HG03159 (cell line): ENCODE measurements at regions not wholly inside any gene's neighbourhood (a gene's known extent, or its start where the extent isn't known, plus 50 kb on each side); places are given as distances from the start of the nearest gene placed in this dataset.
"Not testable (repeated sequence)": the region's sequence is repeated elsewhere in the genome, so short reads cannot be mapped to it uniquely, and the experiment has no call there.

Experiments
- ATAC-seq: cut with Tn5 transposase; IDR thresholded peaks from one replicate; pipeline ENCODE4 v1.9.1; 2021; ENCODE audit warnings: mild to moderate bottlenecking, moderate library complexity; ENCODE audit not compliant: unreplicated experiment

- not testable (repeated sequence) for ATAC-seq
Measured at GRCh38 chr21:32934068-32934467, 91.7 kb upstream of the OLIG2 start.

DNA sequence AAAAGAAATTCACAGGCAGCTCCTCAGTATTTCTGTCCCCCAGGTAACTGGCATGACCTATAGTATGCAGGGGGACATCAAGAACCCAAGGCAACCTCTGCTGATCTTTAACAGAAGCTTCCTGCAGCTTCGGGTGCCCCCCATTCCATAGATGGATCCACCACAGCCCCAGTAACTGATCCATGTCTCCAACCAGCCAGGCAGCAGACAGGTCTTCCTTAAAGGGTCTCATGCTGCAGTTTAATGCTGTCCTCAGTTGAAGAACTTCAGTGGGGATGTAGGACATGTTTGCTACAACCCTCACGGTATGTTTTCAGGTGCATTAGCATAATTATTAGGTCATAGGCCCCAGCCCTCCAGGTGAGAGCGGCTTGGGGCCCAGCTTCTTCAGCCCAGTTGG lies 90.9 kb upstream of the OLIG2 start:
- ATAC-seq, result no peak

DNA sequence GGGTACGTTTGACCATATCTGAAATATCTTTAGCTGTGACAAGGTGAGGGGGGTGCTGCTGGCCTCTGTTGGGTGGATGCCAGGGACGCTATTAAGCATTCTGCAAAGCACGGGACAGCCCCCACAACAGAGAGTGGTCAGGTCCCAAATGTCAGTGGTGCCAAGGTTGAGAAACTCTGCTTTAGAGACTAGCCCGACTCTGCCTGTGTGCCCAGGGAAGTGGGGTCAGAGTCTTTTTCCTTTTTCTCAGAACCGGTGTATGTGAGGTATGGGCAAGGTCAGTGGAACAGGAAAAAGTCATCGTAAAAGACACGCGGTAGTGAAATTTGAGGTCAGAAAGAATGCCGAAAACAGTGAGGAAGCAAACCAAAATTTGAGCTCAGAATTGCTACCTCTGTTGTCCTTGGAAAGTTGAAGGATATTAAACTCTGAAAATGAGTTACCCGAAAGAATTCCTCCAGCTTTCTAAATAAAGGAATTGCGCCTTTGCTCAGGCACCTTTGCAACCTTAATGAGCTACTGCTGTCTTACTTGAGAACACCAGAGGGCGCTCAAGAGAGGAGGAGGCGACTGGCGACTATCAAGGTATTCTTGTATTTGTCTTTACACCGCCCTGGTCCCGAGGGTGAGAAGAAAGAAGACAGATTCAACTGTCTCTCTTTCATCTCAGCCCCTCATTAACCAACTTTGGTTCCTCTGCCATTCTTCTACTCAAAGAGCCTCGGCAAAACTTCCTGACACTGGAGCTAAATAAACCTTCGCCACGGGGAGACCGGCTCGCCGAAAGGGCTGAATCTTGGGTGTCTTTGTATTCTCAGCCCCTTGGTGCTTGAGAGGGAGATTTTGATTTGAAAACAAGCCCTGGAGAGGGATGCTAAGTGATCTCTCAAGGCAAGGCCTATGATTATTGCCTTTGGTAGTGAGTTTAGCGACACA lies 85.4 kb upstream of the OLIG2 start:
- no peak for ATAC-seq

DNA sequence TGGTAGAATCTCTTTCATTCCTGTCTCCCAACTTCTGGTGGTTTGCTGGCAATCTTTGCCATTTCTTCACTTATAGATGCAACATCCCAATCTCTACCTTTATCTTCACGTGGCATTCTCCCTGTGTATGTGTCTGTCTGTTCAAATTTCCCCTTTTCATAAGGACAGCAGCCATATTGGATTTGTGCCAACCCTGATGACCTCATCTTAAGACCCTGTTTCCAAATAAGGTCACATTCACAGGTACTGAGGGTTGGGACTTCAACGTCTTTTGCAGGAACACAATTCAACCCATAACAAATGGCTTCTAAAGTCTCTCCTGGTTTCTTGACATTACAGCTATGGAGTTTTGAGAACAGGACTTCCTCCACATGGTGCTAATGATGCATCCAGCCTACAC lies 84.5 kb upstream of the OLIG2 start:
- no peak for ATAC-seq

DNA sequence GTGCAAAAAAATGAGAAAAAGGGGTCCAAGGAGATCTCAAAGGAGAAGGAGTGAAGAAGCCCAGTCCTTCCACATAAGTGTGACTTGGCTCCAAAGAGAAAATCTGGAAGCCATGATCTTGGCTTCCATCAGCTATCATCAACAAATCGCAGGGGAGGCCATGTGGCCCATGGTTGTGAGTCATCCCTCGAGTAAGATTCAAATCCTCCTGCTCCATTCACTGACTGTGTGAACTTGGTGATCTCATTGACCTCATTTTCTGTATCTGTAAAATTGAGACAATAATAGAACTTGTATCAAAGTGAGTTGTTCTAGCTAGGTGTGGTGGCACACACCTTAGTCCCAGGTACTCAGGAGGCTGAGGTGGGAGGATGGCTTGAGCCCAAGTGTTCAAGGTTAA lies 79.1 kb upstream of the OLIG2 start:
- no peak for ATAC-seq

- no peak for ATAC-seq
Measured at GRCh38 chr21:32947736-32948135, 78.0 kb upstream of the OLIG2 start.

DNA sequence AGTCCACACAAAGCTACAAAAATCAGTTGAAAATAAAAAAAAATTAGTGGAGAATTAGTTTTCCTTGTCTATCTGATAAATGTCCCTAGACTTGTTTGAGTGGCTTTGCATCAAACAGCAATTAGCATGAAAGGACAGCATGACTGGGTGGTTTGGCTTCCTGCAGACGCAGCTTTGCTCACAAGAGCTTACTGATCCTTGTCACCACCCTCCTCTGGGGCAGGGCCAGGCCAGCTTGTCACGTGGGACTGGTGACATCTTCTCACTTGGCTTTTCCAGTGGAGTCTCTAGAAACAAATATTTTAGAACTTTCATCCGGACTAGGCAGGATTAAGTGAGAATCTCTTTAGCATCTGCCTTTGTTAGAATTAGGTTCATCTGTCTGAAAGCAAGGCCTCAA lies 76.0 kb upstream of the OLIG2 start:
- ATAC-seq, result no peak

GRCh38 chr21:32951041-32951440 lies 74.7 kb upstream of the OLIG2 start:
- no peak for ATAC-seq

DNA sequence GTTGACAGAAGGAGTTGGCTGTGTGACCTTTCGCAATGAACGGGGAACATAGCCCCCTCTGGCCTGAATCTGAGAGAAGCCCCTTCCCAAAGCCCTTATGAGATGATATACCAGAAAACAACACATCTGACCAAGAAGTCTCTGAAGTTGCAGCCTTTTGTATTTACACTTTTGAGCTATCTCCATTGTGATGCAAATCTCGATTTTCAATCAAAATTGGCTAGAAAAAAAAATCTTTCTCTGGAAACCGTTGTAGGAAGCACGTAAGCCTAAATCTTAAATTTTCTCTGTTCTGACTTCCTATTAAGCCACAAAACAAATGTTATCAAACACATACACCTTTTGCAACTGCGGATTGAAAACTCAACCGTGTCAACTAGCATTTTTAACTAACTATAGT lies 71.4 kb upstream of the OLIG2 start:
- ATAC-seq, result no peak

DNA sequence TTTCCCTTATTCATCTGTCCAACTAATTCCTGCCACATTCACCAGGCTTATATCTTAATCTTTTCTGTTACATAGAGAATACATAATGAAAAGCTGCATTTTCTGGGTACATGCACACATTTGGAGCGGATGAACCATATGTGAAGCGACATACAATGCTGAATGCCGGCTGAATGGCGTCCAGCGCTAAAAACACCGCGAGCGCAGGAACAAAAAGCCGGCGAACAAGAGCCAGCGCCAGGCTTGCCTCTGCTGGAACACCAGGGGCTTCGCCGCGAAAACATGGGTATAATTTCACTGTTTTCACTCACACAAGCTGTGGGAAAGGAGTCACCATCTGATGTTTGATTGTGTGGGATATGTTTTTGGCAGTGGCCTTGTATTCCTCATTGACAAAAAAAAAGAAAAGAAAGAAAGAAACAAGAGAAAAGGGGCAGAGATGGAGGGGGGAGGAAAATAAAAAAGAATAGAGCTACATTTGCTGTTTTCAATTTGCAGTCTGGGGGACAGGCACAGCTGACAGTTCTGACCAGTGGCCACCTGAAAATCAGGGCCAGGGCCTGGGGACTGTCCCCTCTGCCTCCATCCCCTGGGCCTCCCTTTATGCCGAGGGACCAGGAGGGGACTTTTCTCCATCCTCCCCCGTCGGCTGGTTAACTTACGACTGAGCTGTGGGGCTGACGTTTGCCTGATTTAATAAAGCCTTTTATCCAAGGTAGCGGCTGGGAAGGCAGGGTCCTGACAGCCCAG lies 70.2 kb upstream of the OLIG2 start:
- ATAC-seq, result no peak

GRCh38 chr21:32956061-32956656 lies 69.6 kb upstream of the OLIG2 start:
- no peak for ATAC-seq

DNA sequence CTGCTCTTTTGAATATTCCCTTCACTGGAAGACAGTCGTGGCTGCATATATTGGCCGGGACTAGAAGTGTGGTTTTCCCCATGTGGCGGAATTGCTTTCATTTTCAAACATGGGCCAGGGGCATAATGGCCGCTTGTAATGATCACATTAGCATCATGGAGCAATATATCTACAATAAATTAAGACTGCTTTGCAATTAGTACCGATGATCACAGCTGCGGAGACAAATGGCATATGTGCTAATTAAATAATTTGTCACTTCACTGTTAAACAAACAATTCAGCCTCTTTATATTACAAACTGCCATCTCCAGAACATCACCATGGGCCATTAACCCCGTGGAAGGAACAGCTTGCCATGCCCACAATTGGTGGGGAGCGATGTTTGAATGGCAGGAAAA lies 68.2 kb upstream of the OLIG2 start:
- no peak for ATAC-seq

GRCh38 chr21:32958288-32959002 lies 67.3 kb upstream of the OLIG2 start:
- no peak for ATAC-seq

DNA sequence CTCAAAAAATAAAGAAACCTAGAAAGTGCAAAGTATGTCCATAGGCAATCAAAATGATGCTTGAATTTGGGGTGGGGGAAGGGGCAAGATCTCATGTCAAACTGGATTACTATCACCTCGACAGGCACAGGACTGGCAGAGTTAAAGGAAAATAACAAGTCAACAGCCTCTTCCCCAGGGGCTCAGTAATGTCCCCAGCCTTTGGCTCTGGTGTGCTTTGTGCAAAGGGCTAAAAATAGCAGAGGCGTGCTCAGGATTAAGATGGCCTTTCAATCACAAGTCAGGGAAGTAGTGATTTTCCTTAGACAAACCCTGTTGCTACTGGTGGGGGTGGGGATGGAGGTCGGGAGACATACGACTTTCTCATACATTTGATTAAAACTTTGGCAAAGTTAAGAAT lies 63.5 kb upstream of the OLIG2 start:
- ATAC-seq, result no peak

GRCh38 chr21:32965129-32965680 lies 60.5 kb upstream of the OLIG2 start:
- no peak for ATAC-seq

DNA sequence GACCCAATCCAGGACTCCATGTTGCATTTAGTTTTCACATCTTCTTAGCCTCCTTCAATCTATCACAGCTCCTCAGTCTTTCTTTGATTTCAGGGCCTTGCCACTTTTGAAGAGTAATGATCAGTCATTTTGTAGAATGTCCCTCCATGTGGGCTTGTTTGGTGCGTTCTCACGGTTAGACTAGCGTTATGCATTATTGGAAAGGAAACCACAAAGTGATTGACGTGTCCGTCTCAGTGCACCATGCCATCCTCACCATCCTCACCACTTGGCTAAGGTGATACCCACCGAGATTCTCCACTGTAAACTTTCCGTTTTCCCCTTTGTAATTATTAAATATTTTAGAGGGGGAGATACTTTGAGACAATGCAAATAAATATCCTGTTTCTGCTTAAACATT lies 59.6 kb upstream of the OLIG2 start:
- no peak for ATAC-seq

DNA sequence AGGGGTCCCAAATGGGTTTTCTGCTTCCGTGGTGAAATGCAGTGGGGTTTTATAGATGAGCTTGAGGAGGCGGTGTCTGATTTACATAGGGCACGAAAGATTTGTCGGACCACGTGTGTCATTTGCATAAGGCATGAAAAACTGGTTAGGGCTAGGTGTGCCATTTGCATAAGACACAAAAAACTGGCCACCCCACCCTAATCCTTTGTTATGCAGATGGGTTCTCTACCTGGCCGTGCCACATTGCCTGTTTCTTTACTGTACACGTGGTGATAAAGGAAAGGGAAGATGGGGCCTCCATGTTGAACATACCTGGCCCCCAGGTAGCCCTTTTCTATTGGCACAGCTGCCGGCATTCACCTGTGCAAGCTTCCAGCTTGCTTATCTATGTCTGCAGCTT lies 57.6 kb upstream of the OLIG2 start:
- not testable (repeated sequence) for ATAC-seq

DNA sequence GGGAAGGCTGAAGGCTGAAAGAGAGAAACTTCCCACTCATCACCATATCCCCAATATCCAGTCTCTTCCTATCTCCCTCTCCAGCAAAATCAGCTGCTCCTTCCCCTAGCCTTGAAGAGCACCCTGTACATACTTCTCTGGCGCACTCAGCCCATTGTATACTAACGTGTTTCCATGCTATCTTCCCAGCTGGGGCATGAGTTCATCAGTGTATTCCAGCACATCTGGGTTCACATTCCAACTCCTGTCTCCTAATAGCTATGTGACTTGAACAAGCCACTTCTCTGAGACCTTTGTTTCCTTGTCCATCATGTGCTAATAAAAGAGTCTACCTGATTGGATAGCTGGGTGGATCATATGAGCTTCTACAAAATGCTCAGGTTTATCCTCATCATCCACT lies 51.1 kb upstream of the OLIG2 start:
- ATAC-seq, result no peak

- ATAC-seq, result no peak
Measured at GRCh38 chr21:32975811-32976431, 49.8 kb upstream of the OLIG2 start.
